Left hindlimb (tissue), 1 donor: ENCODE measurements at regions not wholly inside any gene's neighbourhood (a gene's known extent, or its start where the extent isn't known, plus 50 kb on each side); places are given as distances from the start of the nearest gene placed in this dataset.

ENCODE experiments used
- DNase-seq: peaks from one replicate; pipeline ENCODE4 v3.0.0-alpha.2; 2018

- no peak for DNase-seq
Measured at GRCh38 chr2:45248214-45248613, 239.0 kb upstream of the SIX2 start.

- DNase-seq, result no peak
Measured at GRCh38 chr2:45244928-45245327, 235.7 kb upstream of the SIX2 start.

- DNase-seq, result no peak
Measured at GRCh38 chr2:45242161-45242741, 233.0 kb upstream of the SIX2 start.

GRCh38 chr2:45241061-45241561 is 231.9 kb upstream of the SIX2 start:
- DNase-seq, result no peak

- no peak for DNase-seq
Measured at GRCh38 chr2:45237850-45238542, 228.7 kb upstream of the SIX2 start.

- DNase-seq, result no peak
Measured at GRCh38 chr2:45237128-45237527, 227.9 kb upstream of the SIX2 start.

- DNase-seq, result no peak
Measured at GRCh38 chr2:45236268-45236667, 227.0 kb upstream of the SIX2 start.

- DNase-seq, result no peak
Measured at GRCh38 chr2:45233301-45233700, 224.0 kb upstream of the SIX2 start.

- no peak for DNase-seq
Measured at GRCh38 chr2:45232818-45233217, 223.6 kb upstream of the SIX2 start.

GRCh38 chr2:45229411-45229810 is 220.2 kb upstream of the SIX2 start:
- DNase-seq, result no peak

- no peak for DNase-seq
Measured at GRCh38 chr2:45227347-45227746, 218.1 kb upstream of the SIX2 start.

GRCh38 chr2:45224993-45225380 is 215.7 kb upstream of the SIX2 start:
- DNase-seq, result no peak

- no peak for DNase-seq
Measured at GRCh38 chr2:45224321-45224992, 215.2 kb upstream of the SIX2 start.

GRCh38 chr2:45223531-45223930 is 214.3 kb upstream of the SIX2 start:
- DNase-seq, result no peak

- no peak for DNase-seq
Measured at GRCh38 chr2:45220227-45220626, 211.0 kb upstream of the SIX2 start.

GRCh38 chr2:45218931-45219339 is 209.7 kb upstream of the SIX2 start:
- no peak for DNase-seq

GRCh38 chr2:45218297-45218696 is 209.0 kb upstream of the SIX2 start:
- no peak for DNase-seq

GRCh38 chr2:45216118-45216517 is 206.9 kb upstream of the SIX2 start:
- no peak for DNase-seq

- no peak for DNase-seq
Measured at GRCh38 chr2:45214550-45214949, 205.3 kb upstream of the SIX2 start.

- no peak for DNase-seq
Measured at GRCh38 chr2:45212953-45213635, 203.8 kb upstream of the SIX2 start.

- no peak for DNase-seq
Measured at GRCh38 chr2:45211636-45212035, 202.4 kb upstream of the SIX2 start.

GRCh38 chr2:45210462-45211195 is 201.4 kb upstream of the SIX2 start:
- DNase-seq, result no peak

GRCh38 chr2:45209875-45210274 is 200.6 kb upstream of the SIX2 start:
- DNase-seq, result no peak
